ENCODE measurements at regions not wholly inside any gene's neighbourhood (a gene's known extent, or its start where the extent isn't known, plus 50 kb on each side); places are given as distances from the start of the nearest gene placed in this dataset.

GRCh38 chr5:122262103-122262502 lies 49.9 kb upstream of the SNCAIP start:
- TF ChIP-seq FOSL1 (IDR thresholded peaks at IDR 0.05; ENCODE audit: low read depth) (no peak), ELF1 (IDR thresholded peaks at IDR 0.05; ENCODE audit: borderline replicate concordance, low read depth) (no peak), CTCF (IDR thresholded peaks at IDR 0.05 in 2 of 3, conservative IDR thresholded peaks at IDR 0.05 in 1 of 3; ENCODE audit: borderline replicate concordance in 1 of 3, insufficient read depth in 1 of 3, low read depth in 2 of 3, low read length in 2 of 3) (no peak), EZH2 (IDR thresholded peaks at IDR 0.05) (no peak)
- TF ChIP-seq, protein P1, sequence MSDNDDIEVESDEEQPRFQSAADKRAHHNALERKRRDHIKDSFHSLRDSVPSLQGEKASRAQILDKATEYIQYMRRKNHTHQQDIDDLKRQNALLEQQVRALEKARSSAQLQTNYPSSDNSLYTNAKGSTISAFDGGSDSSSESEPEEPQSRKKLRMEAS (IDR thresholded peaks at IDR 0.05), result no peak

All from HCT116 (cell line).